Activated naive CD8-positive, alpha-beta T cell treated with anti-CD3 and anti-CD28 coated beads, Interleukin-2, amount 50 U/mL, for 24 hours (primary cell): ENCODE measurements at regions not wholly inside any gene's neighbourhood (a gene's known extent, or its start where the extent isn't known, plus 50 kb on each side); places are given as distances from the start of the nearest gene placed in this dataset.
"Not testable (repeated sequence)": the region's sequence is repeated elsewhere in the genome, so short reads cannot be mapped to it uniquely, and the experiment has no call there.

ENCODE experiments used
- ATAC-seq: fragments of 150-1000 bp; cut with Tn5 transposase; one replicate; pipeline ENCODE4 v1.10.0; 2021
- DNase-seq: peaks from one replicate; pipeline ENCODE4 v3.0.0; 2021
- H3K27ac Mint-ChIP-seq: one replicate; pipeline ENCODE4 v1.8.0; 2021; ENCODE audit warnings: mild to moderate bottlenecking, mixed read lengths
- H3K27me3 Mint-ChIP-seq: one replicate; pipeline ENCODE4 v1.8.0; 2021; ENCODE audit warnings: mixed read lengths
- H3K36me3 Mint-ChIP-seq: one replicate; pipeline ENCODE4 v1.8.0; 2021; ENCODE audit warnings: low read depth, mixed read lengths
- H3K4me1 Mint-ChIP-seq: one replicate; pipeline ENCODE4 v1.8.0; 2021; ENCODE audit warnings: mixed read lengths
- H3K4me3 Mint-ChIP-seq: one replicate; pipeline ENCODE4 v1.8.0; 2021; ENCODE audit warnings: mild to moderate bottlenecking, moderate library complexity, mixed read lengths
- H3K9me3 Mint-ChIP-seq: one replicate; pipeline ENCODE4 v1.8.0; 2021; ENCODE audit warnings: mixed read lengths

DNA sequence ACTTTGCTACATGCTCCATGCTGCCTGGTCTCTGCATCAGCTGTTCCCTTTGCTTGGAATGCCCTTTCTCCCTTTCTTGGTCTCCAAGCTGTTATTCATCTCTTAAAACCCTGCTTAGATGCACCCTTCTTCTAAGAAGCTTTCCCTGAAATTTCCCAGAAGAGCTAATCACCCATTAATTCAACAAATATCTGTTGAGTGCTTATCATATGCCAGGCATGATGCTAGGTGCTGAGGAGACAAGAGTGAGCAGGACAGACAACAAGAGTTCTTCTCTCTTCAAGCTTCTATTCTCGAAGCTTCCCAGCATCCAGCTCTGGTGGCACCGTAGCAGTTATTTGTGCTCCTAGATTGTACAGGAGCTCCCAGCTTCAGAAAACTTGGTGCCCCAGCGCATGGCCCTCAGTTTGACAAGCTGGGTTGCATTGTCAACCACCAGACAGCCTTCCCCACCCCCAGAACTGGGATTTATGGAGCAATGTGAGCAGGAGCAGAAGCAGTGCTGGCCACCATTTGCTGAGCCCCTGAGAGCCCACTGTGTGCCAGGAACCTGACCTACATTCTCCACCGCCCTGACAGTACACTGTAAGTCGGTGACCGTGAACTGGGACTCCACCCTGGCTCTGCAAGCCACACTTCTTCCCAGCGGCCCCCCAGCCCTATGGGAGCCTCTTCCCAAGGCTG lies 68.0 kb upstream of the ACOT11 start:
- ATAC-seq (no peak), DNase-seq (no peak)
- no peaks in the 10 kb centered on the region for H3K27me3 Mint-ChIP-seq
- H3K4me3 Mint-ChIP-seq: no peak overlapping the region
- peaks cover 54% of the 10 kb centered on the region for H3K4me1 Mint-ChIP-seq
- no peaks in the 10 kb centered on the region for H3K36me3 Mint-ChIP-seq
- H3K9me3 Mint-ChIP-seq: no peaks in the 10 kb centered on the region
- no peak overlapping the region for H3K27ac Mint-ChIP-seq

DNA sequence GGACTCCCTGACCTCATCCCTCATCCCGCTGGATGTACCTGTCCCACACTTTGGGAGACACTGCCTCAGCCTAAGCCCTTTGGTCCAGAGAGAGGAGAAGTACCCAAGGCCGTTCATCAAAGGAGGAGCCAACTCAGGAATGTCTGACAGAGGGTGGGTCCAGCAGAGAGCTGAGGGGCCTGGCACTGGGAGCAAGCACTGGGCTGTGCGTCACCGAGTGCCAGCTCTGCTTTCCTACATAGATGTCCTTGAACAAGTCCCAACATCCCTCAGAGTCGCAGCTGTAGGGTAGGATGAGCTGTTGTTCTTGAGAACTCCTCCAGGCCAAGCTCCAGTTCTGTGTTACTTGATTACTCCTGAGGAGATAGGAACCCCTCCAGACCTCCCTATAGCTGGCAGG lies 68.8 kb upstream of the ACOT11 start:
- Mint-ChIP-seq H3K4me1 (peaks cover 55% of the 10 kb centered on the region), H3K9me3 (no peaks in the 10 kb centered on the region), H3K36me3 (no peaks in the 10 kb centered on the region), H3K4me3 (no peak overlapping the region), H3K27me3 (peaks cover 2% of the 10 kb centered on the region), H3K27ac (no peak overlapping the region)
- no peak for ATAC-seq
- DNase-seq: no peak

DNA sequence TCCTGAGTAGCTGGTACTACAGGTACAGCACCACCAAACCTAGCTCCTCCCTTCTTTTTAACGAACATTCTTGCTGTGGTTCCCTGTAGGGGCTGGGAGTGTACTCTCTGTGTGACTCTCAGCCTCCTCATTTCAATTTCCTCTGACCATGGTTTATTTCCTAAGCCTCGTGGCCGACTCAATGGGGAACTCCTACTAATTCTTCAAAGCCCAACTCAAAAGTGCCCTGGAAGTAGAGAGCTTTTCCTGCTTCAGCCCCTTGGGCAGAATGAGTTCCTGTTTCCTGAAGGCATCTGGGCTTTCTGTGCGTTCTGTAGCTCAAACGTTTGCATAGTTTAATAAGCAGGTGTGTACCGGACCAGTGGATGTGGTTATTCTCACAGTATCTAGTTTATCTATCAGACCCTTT lies 70.9 kb upstream of the ACOT11 start:
- peaks cover 58% of the 10 kb centered on the region for H3K4me1 Mint-ChIP-seq
- H3K36me3 Mint-ChIP-seq: no peaks in the 10 kb centered on the region
- ATAC-seq (peak; percentile 45), DNase-seq (no peak)
- H3K4me3 Mint-ChIP-seq: no peak overlapping the region
- peak overlapping the region; percentile 19 for H3K27ac Mint-ChIP-seq
- peaks cover 9% of the 10 kb centered on the region for H3K27me3 Mint-ChIP-seq
- no peaks in the 10 kb centered on the region for H3K9me3 Mint-ChIP-seq

DNA sequence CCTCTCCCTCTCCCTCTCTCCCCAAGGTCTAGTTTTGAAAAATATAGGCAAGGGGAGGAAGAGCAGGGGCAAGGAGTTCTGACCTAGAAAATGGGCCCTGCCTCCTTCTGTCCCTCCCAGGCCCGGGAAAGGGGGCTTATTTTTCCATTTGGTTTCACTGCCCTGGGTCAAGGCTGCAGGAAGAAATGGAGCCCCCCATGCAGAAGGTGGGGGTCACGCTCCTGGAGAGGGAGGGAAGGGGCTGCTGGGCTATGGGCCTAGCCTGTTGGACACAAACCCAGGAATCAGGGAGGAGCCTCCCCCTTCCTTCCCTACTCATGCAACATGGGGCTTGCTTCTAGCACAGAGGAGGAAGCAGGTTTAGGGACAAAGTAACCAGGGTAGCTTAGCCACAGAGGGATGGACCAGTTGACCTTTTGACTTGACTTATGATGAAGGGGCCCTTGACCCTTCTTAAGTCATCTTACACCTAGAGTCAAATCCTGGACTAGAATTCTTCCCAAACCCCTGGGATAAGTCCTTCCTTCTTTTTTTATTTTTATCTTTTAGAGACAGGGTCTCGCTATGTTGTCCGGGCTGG lies 70.4 kb upstream of the SSBP3 start:
- ATAC-seq (no peak), DNase-seq (no peak)
- H3K9me3 Mint-ChIP-seq: no peaks in the 10 kb centered on the region
- H3K4me3 Mint-ChIP-seq: no peak overlapping the region
- peaks cover 53% of the 10 kb centered on the region for H3K4me1 Mint-ChIP-seq
- peaks cover 9% of the 10 kb centered on the region for H3K27me3 Mint-ChIP-seq
- H3K27ac Mint-ChIP-seq: no peak overlapping the region
- H3K36me3 Mint-ChIP-seq: no peaks in the 10 kb centered on the region

DNA sequence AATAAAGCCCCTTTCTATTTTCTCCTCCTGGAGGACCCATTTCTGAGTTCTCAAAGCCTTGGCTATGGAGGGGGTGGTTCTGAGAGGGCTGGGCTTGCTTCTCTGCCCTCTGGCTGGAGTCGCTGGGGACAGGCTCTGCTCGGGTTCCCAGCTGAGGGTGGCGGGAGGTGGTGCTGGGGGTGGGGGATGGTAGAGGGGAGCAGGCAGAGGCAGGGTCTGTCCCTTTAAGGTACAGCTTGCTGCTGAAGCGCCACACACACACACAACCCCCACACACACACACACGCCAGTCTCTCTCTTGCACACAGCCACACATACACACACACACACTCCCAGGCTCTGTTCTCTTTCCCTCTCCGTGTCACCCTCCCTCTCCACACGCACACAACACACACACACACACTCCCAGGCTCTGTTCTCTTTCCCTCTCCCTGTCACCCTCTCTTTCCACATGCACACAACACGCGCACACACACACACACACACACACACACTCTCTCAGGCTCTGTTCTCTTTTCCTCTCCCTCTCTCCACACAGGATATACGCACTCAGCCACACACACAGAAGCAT lies 69.8 kb upstream of the SSBP3 start:
- H3K9me3 Mint-ChIP-seq: no peaks in the 10 kb centered on the region
- H3K36me3 Mint-ChIP-seq: no peaks in the 10 kb centered on the region
- H3K4me3 Mint-ChIP-seq: no peak overlapping the region
- peaks cover 47% of the 10 kb centered on the region for H3K4me1 Mint-ChIP-seq
- H3K27ac Mint-ChIP-seq: no peak overlapping the region
- ATAC-seq: no peak
- H3K27me3 Mint-ChIP-seq: peaks cover 9% of the 10 kb centered on the region
- no peak for DNase-seq

DNA sequence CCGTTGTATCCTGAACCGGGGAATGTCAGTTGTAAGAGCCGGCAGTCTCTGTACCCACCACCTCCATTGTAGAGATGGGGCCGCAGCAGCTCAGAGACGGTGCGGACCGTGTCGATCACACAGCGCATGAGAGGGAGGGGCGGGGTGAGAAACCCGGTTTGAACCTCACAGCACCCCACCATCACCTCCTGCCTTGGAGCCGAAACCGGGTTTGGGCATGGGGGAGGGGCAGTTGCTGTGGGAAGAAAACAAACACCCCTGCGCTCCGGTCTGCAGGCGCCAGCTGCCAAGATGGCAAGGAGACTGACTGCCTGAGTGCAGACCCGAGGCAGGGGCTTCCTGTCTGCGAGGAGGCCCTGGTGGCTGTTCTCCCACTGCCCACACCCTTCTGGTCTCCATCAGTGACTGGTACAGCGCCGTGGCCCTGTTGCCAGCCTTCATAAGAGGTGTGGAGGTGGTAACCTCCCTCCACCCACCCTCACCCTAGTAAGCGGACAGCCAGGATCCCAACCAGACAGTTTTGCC lies 69.2 kb upstream of the SSBP3 start:
- peak overlapping the region; percentile 43 for H3K4me3 Mint-ChIP-seq
- ATAC-seq: peak; percentile 37
- peaks cover 42% of the 10 kb centered on the region for H3K4me1 Mint-ChIP-seq
- no peaks in the 10 kb centered on the region for H3K36me3 Mint-ChIP-seq
- H3K9me3 Mint-ChIP-seq: no peaks in the 10 kb centered on the region
- DNase-seq: no peak
- peaks cover 9% of the 10 kb centered on the region for H3K27me3 Mint-ChIP-seq
- H3K27ac Mint-ChIP-seq: no peak overlapping the region

DNA sequence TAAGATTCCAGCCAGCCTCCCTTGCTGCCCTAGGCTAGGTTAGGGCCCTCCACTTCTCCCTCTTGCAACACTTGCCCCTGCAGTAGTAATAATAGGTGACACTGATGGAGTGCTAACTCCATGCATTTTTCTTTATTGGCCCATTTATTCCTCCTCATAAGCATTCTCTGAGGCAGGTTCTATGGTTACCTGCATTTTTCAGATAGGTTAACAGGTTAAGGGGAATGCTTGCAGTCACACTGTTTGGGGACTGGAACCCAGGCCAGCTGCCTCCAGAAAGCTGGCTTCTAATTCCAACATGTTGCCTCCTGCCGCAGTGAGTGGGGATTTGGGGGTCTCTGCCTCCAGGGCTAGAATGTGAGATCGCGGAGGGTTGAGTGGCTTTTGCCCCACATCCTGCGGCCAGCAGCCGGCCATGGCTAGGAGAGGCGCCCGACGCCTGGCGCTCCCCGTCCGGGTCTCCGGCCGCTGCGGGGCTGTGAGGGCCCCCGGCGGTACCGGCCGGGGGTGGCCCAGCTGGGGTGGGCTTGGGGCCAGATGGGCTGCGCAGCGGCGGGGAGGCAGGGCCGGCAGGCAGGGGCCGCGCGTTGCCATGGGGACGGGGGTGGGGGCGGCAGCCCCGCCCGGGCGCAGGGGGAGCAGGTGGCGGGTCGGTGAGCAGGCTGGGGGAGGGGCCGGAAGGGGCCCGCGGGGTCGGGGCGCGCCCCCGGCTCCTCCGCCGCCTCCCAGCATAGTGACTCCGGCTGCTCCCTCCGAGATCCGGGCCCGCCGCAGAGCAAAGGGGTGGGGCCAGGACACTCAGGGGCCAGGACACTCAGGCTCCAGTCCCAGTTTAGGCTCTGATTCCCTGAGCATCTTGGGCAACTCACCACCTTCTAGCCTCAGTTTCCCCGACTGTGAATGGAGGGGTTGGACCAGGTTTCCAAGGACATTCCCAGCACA lies 68.4 kb upstream of the SSBP3 start:
- DNase-seq (peak; percentile 47), ATAC-seq (peak; percentile 30)
- Mint-ChIP-seq H3K36me3 (no peaks in the 10 kb centered on the region), H3K9me3 (no peaks in the 10 kb centered on the region), H3K4me1 (peaks cover 35% of the 10 kb centered on the region), H3K27me3 (peaks cover 9% of the 10 kb centered on the region), H3K4me3 (peak overlapping the region; percentile 43), H3K27ac (no peak overlapping the region)

DNA sequence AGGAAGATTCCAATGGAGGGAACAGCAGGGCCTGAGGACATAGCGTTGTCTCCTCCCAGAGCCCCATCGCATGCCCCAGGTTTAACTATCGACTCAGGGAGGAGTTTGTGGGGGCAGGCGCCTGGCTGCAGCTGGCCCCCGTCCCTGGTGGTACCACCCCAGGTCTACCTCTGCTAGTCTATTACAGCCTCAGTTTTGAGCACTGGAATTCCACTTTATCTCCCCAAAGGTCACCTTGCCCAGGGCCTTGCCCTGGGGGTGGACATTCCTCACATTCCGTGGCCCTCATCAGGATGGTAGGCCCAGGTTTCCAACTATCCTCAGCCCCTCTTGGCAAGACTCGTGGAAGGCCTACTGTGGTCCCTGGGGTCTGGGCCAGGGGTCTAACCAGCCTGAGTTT lies 65.4 kb upstream of the SSBP3 start:
- Mint-ChIP-seq H3K27ac (no peak overlapping the region), H3K4me3 (no peak overlapping the region), H3K27me3 (peaks cover 9% of the 10 kb centered on the region), H3K9me3 (no peaks in the 10 kb centered on the region), H3K4me1 (peaks cover 25% of the 10 kb centered on the region), H3K36me3 (no peaks in the 10 kb centered on the region)
- ATAC-seq: no peak
- no peak for DNase-seq

DNA sequence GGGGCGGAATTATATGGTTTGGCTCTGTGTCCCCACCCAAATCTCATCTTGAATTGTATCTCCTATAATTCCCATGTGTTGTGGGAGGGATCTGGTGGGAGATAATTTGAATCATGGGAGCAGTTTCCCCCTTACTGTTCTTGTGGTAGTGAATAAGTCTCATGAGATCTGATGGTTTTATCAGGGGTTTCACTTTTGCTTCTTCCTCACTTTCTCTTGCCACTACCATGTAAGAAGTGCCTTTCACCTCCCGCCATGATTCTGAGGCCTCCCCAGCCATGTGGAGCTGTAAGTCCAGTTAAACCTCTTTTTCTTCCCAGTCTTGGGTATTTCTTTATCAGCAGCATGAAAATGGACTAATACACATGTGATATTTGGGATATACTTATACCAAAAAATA lies 63.2 kb upstream of the SSBP3 start:
- peaks cover 15% of the 10 kb centered on the region for H3K4me1 Mint-ChIP-seq
- H3K27ac Mint-ChIP-seq, DNase-seq, H3K9me3 Mint-ChIP-seq, H3K4me3 Mint-ChIP-seq, H3K36me3 Mint-ChIP-seq, ATAC-seq, H3K27me3 Mint-ChIP-seq: not testable (repeated sequence)

DNA sequence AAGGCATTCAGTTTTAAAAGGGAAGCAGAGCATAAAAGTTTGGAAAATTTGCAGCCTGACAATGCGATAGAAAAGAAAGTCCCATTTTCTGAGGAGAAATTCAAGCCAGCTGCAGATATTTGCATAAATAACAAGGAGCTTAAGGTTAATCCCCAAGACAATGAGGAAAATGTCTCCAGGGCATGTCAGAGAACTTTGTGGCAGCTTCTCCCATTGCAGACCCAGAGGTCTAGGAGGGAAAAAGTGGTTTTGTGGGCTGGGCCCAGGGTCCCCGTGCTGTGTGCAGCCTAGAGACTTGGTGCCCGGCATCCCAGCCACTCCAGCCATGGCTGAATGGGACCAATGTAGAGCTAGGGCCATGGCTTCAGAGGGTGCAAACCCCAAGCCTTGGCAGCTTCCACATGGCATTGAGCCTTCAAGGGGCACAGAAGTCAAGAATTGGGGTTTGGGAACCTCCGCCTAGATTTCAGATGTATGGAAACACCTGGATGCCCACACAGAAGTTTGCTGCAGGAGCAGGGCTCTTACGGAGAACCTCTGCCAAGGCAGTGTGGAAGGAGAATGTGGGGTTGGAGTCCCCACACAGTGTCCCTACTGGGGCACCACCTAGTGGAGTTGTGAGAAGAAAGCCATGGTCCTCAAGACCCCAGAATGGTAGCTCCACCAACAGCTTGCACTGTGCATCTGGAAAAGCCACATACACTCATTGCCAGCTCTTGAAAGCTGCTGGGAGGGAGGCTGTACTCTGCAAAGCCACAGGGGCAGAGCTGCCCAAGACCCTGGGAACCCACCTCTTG lies 62.3 kb upstream of the SSBP3 start:
- peak; percentile 27 for ATAC-seq
- not testable (repeated sequence) for H3K36me3 Mint-ChIP-seq, H3K27me3 Mint-ChIP-seq, H3K27ac Mint-ChIP-seq, H3K4me3 Mint-ChIP-seq, DNase-seq, H3K9me3 Mint-ChIP-seq
- H3K4me1 Mint-ChIP-seq: peaks cover 20% of the 10 kb centered on the region

DNA sequence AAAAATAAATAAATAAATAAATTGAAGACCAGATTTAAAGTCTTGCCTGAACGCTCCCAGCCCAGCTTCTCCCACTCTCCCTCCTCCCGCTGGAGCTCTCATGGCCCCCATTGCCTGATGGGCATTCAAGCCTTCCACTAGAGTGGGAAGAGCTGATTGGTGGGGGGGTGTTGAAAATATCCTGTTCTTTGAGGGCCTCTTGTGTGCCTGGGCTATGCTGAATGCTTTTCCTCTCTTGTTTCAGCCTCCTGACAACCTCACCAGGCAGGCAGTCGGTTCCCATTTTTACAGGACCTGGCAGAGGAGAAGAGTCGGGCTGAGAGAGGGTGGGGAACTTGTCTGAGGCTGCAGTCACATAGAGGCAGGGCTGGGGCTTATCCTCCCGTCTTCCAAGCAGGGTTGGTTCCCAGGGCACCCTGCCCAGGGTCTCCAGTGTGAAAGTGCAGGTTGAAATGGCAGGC lies 59.2 kb upstream of the SSBP3 start:
- Mint-ChIP-seq H3K9me3 (no peaks in the 10 kb centered on the region), H3K27me3 (no peaks in the 10 kb centered on the region), H3K4me1 (peaks cover 32% of the 10 kb centered on the region), H3K27ac (no peak overlapping the region), H3K4me3 (no peak overlapping the region), H3K36me3 (no peaks in the 10 kb centered on the region)
- no peak for ATAC-seq
- DNase-seq: no peak

DNA sequence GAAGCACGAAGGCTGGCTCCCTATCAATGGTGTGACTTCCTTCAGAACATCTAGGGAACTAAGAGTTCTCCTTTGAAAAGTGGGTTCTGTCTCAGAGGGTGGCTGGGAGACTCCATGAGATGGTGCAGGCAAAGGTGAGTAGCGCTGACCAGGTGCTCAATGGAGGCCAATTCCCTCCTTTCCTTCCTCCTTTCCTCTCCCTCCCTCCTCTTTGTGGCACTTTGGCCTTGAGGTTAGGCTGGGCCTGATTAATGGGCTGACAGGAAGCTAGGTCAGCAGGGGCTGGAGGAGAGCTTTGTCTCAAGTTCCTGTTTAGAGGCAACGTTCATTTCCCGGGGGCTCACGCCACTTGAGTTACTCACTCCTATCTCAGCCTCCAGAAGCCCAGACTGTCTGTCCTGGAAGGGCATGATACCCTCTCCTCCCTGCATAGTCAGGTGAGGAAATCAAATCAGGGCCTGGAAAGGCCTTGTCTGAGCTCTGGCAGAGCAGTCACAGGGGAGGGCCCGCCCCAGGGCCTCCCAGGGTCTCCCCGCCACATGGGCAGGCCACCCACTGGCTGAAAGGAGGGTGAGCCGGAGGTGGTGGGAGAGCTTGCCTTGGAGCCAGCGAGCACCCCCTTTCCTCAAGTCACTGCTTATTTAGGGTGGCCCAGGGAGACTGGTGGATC lies 58.4 kb upstream of the SSBP3 start:
- H3K4me1 Mint-ChIP-seq: peaks cover 39% of the 10 kb centered on the region

DNA sequence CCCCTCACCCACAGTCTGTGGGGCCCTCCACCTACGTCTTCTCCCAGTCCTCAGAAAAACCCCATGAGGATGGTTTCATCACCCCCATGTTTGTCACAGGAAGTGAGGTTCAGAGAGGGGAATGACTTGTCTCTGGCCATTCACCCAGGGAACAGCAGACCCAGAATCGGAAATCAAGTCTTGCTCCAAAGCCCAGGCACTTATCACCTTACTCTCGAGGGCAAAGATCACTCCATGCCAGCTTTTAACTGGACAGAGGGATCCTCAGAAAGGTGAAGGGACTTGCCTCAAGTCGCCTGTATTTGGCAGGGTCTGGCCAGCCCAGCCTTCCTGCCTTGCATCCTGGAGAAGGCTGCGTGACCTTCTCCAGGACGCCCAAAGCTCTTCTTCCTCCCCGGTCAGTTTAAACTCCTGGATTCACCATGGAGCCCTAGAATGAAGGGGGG lies 57.9 kb upstream of the SSBP3 start:
- peak overlapping the region; percentile 82 for H3K27ac Mint-ChIP-seq
- H3K4me3 Mint-ChIP-seq: no peak overlapping the region
- H3K27me3 Mint-ChIP-seq: no peaks in the 10 kb centered on the region
- no peaks in the 10 kb centered on the region for H3K36me3 Mint-ChIP-seq
- DNase-seq (peak; percentile 29), ATAC-seq (peak; percentile 67)
- peaks cover 40% of the 10 kb centered on the region for H3K4me1 Mint-ChIP-seq
- no peaks in the 10 kb centered on the region for H3K9me3 Mint-ChIP-seq

More for the DNA sequence above, 58.4 kb upstream of the SSBP3 start:
- Mint-ChIP-seq H3K27ac (no peak overlapping the region), H3K9me3 (no peaks in the 10 kb centered on the region), H3K36me3 (no peaks in the 10 kb centered on the region), H3K4me3 (no peak overlapping the region), H3K27me3 (no peaks in the 10 kb centered on the region)
- no peak for ATAC-seq
- DNase-seq: no peak
